HG03378 (cell line): ENCODE measurements at regions not wholly inside any gene's neighbourhood (a gene's known extent, or its start where the extent isn't known, plus 50 kb on each side); places are given as distances from the start of the nearest gene placed in this dataset.

ENCODE experiments used
- ATAC-seq: cut with Tn5 transposase; IDR thresholded peaks from one replicate; pipeline ENCODE4 v1.9.1; 2021; ENCODE audit warnings: mild to moderate bottlenecking, moderate library complexity; ENCODE audit not compliant: unreplicated experiment

DNA sequence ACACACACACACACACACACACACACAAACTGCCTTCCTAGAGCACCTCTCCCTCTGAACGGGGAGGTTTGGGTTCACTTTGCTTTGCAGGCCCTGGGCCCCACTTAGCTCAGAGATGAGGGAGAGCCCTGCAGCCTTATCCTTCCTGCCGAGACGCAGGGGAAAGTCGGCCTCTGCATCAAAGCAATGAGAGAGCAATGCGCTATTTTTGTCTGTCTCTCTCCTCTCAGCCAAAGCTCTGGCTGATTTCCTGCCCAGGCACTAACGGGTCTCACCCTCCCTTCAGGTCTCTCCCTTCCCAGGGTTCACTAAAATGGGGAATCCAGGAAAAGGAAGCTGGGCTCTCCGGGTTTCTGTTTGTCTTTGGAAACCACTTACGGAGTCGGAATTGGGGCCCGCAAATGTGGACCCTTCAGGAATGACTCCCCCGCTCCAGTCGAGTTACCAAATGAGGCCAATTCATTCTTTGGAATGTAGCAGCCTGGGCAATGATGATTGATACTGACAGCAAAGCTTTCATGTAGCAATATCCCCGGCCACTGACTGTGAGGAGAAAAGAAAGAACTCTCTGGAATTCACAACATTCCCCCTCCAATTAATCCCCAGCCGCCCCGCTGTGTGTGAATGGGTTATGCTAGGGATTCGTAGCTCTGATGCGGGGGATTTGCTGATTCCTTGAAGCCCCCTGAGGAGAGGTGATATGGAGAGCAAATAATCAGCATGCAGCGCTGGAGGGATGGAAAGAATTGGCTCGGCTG is 61.5 kb upstream of the WLS start:
- no peak for ATAC-seq

DNA sequence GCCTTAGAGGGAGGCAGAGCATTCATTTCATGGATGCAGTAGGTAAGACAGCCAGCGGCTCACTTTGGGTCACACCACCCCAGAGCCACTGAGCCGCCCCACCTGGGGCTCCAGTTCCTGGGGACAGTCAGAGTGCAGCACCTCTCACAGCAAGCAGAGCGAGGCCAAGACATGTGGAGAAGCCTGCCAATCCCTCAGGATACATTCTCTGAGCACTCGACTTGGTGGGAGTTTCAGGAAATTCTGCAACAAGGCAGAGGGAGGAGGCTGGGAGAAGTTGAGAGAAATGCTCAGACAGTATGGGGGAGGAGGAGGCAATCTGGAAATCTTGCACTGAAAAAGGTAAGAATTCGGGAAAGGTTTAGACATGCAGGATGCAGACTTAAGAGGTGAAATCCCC is 60.8 kb upstream of the WLS start:
- ATAC-seq = no peak

DNA sequence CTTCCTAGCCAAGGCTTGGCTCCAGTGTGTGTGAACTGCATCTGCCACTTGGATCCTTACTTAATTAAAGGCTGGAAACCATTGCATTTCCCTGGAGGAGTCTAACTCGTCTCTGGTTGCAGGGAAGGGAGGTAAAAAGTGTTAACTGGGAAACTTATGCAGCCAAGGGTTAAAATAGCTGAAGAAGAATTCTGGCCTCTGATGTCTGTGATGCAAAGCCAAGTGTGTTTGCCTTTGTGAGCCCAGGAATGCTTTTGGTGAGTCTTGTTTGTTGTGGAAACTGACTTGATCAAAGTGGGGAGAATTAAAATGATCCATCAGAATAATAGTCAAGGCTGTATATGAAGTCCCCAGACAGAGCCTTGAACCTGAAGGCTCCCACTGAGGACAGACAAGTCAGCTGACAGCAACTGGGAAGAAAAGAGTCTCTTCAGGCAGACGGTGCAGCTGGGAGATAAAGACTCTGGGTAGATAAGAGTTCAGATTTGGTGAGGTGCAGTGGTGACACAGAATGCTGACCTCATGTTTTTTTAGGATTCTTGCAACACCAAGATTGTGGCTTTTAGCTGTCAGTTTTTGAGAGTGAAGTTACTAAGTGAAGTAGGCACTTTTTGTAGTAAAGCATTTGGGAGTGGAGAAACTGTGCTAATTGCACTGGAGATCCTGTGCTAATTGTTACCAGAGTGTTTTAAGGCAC is 59.5 kb upstream of the WLS start:
- ATAC-seq = no peak

DNA sequence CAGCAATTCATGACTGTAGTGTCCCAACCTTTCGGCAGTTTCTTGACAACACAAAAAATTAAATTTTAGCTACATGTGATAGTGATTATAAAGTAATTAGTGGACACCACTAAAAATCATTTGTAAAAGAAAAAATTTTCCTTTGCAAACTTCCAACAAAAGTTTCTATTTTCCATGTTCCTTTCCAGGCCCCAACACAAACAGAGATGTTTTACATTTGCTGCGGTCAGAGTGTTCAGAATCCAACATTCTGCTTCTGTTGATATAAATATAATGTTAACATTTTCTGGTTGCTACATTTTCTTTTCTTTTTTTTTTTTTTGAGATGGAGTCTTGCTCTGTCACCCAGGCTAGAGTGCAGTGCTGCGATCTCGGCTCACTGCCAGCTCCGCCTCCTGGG is 54.9 kb upstream of the WLS start:
- no peak for ATAC-seq

DNA sequence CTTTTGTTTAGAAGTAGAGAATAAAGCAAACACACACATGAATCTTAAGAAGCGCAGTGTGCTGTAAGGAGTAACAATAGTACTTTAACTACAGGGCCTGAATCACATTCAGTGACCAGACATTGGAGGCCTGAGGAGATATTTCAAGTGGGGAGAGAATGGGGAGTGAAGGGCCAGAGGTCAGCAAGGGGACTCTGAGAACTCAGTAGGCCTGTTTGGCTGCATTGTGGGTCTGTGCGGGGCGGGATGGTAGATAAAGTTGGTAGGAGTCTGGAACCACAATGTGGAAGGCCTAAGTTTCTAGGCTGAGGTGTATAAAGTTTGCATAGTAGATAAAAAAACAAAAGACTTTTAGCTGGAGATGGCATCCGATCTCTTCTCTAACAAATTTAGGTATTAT is 52.7 kb upstream of the WLS start:
- no peak for ATAC-seq

DNA sequence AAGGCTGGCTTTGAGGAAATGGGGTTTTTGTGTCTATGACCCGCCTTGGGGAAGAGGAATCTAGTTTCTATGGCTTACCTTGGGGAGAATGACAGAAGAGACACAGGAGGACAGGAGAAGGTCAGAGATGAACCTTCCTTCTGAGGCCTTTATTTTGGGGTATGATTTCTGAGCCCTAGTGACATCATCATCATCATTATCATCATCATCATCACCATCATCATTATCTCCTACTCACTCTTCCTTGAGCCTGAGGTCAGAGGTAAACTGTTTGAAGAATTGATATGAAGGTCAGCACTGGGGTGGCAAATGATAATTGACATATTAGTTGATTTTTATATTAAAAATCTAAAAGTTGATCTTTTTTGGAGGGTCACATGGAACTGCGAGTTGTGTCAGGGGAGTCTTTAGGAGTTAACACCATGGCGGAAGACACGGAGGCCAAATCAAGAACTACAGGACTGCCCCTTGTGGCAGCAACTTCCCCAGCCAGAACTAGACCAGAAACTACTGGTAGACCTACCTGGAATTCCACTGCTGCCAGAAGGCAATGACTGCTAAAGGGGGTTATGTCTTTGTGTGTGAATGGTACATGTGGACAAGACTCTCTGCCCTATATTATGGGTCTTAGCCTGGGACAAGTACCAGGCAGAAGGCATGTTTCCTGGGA is 49.8 kb upstream of the WLS start:
- no peak for ATAC-seq
